WTC11 (cell line): ENCODE measurements at regions not wholly inside any gene's neighbourhood (a gene's known extent, or its start where the extent isn't known, plus 50 kb on each side); places are given as distances from the start of the nearest gene placed in this dataset.

ENCODE experiments used
- ATAC-seq: fragments of 200-7000 bp; cut with Tn5 transposase; 2 replicates; pipeline ENCODE4 v1.10.0; 2021; ENCODE audit warnings: mild to moderate bottlenecking, moderate library complexity
- CTCF ChIA-PET: fragments of 300-600 bp; sonication (Branson Sonifier 250); formaldehyde crosslinking; loops from one replicate; lab custom pipeline; 2021; ENCODE audit warnings: antibody characterized with exemption; lab: Charles Lee
- POLR2A ChIA-PET: fragments of 350-600 bp; sonication (Branson Sonifier 250); formaldehyde crosslinking; loops from one replicate; lab custom pipeline; 2021; ENCODE audit warnings: antibody characterized with exemption; lab: Charles Lee
- DNase-seq: peaks from one replicate; pipeline ENCODE4 v3.0.0; 2021; ENCODE audit warnings: low spot score
- H3K27ac Mint-ChIP-seq: 2 replicates; pipeline ENCODE4 v1.8.0; 2021; ENCODE audit warnings: mixed read lengths
- H3K27me3 Mint-ChIP-seq: 2 replicates; pipeline ENCODE4 v1.8.0; 2021; ENCODE audit warnings: low read depth, mild to moderate bottlenecking, moderate library complexity, mixed read lengths
- H3K36me3 Mint-ChIP-seq: 2 replicates; pipeline ENCODE4 v1.8.0; 2021; ENCODE audit warnings: mixed read lengths
- H3K4me1 Mint-ChIP-seq: 2 replicates; pipeline ENCODE4 v1.8.0; 2022; ENCODE audit warnings: mixed read lengths
- H3K4me3 Mint-ChIP-seq: 2 replicates; pipeline ENCODE4 v1.8.0; 2021; ENCODE audit warnings: mild to moderate bottlenecking, moderate library complexity, mixed read lengths
- H3K9me3 Mint-ChIP-seq: 2 replicates; pipeline ENCODE4 v1.8.0; 2021; ENCODE audit warnings: mixed read lengths
- ATF2 ChIP-seq: sonication (generic); formaldehyde crosslinking; IDR thresholded peaks from 2 replicates; pipeline ENCODE4 v1.8.1; 2022; ENCODE audit warnings: low read depth, missing genetic modification reagents, borderline replicate concordance
- ATF3 ChIP-seq: sonication (generic); formaldehyde crosslinking; conservative IDR thresholded peaks from 2 replicates; pipeline ENCODE4 v1.8.1; 2022; ENCODE audit warnings: mild to moderate bottlenecking, missing genetic modification reagents
- CBFB ChIP-seq: sonication (generic); formaldehyde crosslinking; IDR thresholded peaks from 2 replicates; pipeline ENCODE4 v1.8.1; 2022; ENCODE audit warnings: mild to moderate bottlenecking, low read depth, missing genetic modification reagents
- CREB1 ChIP-seq: sonication (generic); formaldehyde crosslinking; IDR thresholded peaks from 2 replicates; pipeline ENCODE4 v1.8.0; 2023; ENCODE audit warnings: mild to moderate bottlenecking, missing genetic modification reagents
- ELF4 ChIP-seq: sonication (generic); formaldehyde crosslinking; IDR thresholded peaks from 2 replicates; pipeline ENCODE4 v1.8.1; 2022; ENCODE audit warnings: low read depth, mild to moderate bottlenecking, moderate library complexity, missing genetic modification reagents
- FOXJ3 ChIP-seq: sonication (generic); formaldehyde crosslinking; IDR thresholded peaks from 2 replicates; pipeline ENCODE4 v1.9.0; 2021; ENCODE audit warnings: missing genetic modification reagents, mild to moderate bottlenecking, borderline replicate concordance
- FOXP1 ChIP-seq: sonication (generic); formaldehyde crosslinking; IDR thresholded peaks from 2 replicates; pipeline ENCODE4 v1.8.0; 2022; ENCODE audit warnings: missing genetic modification reagents, mild to moderate bottlenecking, moderate library complexity, borderline replicate concordance
- FOXP4 ChIP-seq: sonication (generic); formaldehyde crosslinking; IDR thresholded peaks from 2 replicates; pipeline ENCODE4 v1.8.0; 2022; ENCODE audit warnings: mild to moderate bottlenecking, missing genetic modification reagents
- GRHL2 ChIP-seq: fragments of 250-450 bp; sonication (Bioruptor Pico); IDR thresholded peaks from 2 replicates; pipeline ENCODE4 v1.8.0; 2022; ENCODE audit warnings: mild to moderate bottlenecking, moderate library complexity; ENCODE audit not compliant: insufficient replicate concordance, severe bottlenecking
- GTF2I ChIP-seq: fragments of 250-450 bp; sonication (Bioruptor Pico); conservative IDR thresholded peaks from 2 replicates; pipeline ENCODE4 v1.4.0; 2021; ENCODE audit warnings: mild to moderate bottlenecking
- HMGA2 ChIP-seq: fragments of 250-450 bp; sonication (Bioruptor Pico); IDR thresholded peaks from 2 replicates; pipeline ENCODE4 v1.4.0; 2021; ENCODE audit warnings: mild to moderate bottlenecking, moderate library complexity
- IRF2 ChIP-seq: sonication (generic); formaldehyde crosslinking; IDR thresholded peaks from 2 replicates; pipeline ENCODE4 v1.8.0; 2022; ENCODE audit warnings: low read depth, missing genetic modification reagents, borderline replicate concordance
- KAT7 ChIP-seq: sonication (generic); formaldehyde crosslinking; IDR thresholded peaks from 2 replicates; pipeline ENCODE4 v1.8.1; 2023; ENCODE audit warnings: missing genetic modification reagents, mild to moderate bottlenecking, borderline replicate concordance
- MXD4 ChIP-seq: fragments of 250-450 bp; sonication (Bioruptor Pico); IDR thresholded peaks from 2 replicates; pipeline ENCODE4 v1.8.0; 2021; ENCODE audit warnings: mild to moderate bottlenecking, moderate library complexity, borderline replicate concordance
- NFYB ChIP-seq: sonication (generic); formaldehyde crosslinking; conservative IDR thresholded peaks from 2 replicates; pipeline ENCODE4 v1.8.0; 2022; ENCODE audit warnings: low read depth, missing genetic modification reagents
- PRRX2 ChIP-seq: fragments of 250-450 bp; sonication (Bioruptor Pico); IDR thresholded peaks from 2 replicates; pipeline ENCODE4 v1.8.0; 2021; ENCODE audit warnings: mild to moderate bottlenecking
- SP1 ChIP-seq: sonication (generic); formaldehyde crosslinking; conservative IDR thresholded peaks from 2 replicates; pipeline ENCODE4 v1.8.1; 2022; ENCODE audit warnings: missing genetic modification reagents
- USF2 ChIP-seq: sonication (generic); formaldehyde crosslinking; IDR thresholded peaks from 2 replicates; pipeline ENCODE4 v1.8.1; 2023; ENCODE audit warnings: mild to moderate bottlenecking, missing genetic modification reagents, moderate library complexity
- ZBTB21 ChIP-seq: sonication (generic); formaldehyde crosslinking; IDR thresholded peaks from 2 replicates; pipeline ENCODE4 v1.8.1; 2023; ENCODE audit warnings: mild to moderate bottlenecking, missing genetic modification reagents, borderline replicate concordance
- ZNF263 ChIP-seq: sonication (generic); formaldehyde crosslinking; IDR thresholded peaks from 2 replicates; pipeline ENCODE4 v1.8.1; 2022; ENCODE audit warnings: low read depth, mild to moderate bottlenecking, moderate library complexity, missing genetic modification reagents
- ZNF396 ChIP-seq: fragments of 250-450 bp; sonication (Bioruptor Pico); IDR thresholded peaks from 2 replicates; pipeline ENCODE4 v1.8.0; 2021; ENCODE audit warnings: mild to moderate bottlenecking, moderate library complexity, borderline replicate concordance
- ZNF416 ChIP-seq: fragments of 250-450 bp; sonication (Bioruptor Pico); IDR thresholded peaks from 2 replicates; pipeline ENCODE4 v1.9.0; 2021; ENCODE audit warnings: mild to moderate bottlenecking, inconsistent platforms
- TF ChIP-seq, protein P1 (sequence below): sonication (generic); formaldehyde crosslinking; IDR thresholded peaks from 2 replicates; pipeline ENCODE4 v1.8.1; 2023; ENCODE audit warnings: mild to moderate bottlenecking, missing genetic modification reagents, moderate library complexity
- TF ChIP-seq, protein P2 (sequence below): sonication (generic); formaldehyde crosslinking; IDR thresholded peaks from 2 replicates; pipeline ENCODE4 v1.8.1; 2023; ENCODE audit warnings: mild to moderate bottlenecking, missing genetic modification reagents
- TF ChIP-seq, protein P3 (sequence below): sonication (generic); formaldehyde crosslinking; IDR thresholded peaks from 2 replicates; pipeline ENCODE4 v1.8.0; 2022; ENCODE audit warnings: mild to moderate bottlenecking, missing genetic modification reagents
- TF ChIP-seq, protein P4 (sequence below): sonication (generic); formaldehyde crosslinking; IDR thresholded peaks from 2 replicates; pipeline ENCODE4 v1.8.0; 2022; ENCODE audit warnings: mild to moderate bottlenecking, missing genetic modification reagents

- CTCF ChIA-PET = no interaction called here
- Mint-ChIP-seq H3K36me3 (no peaks in the 10 kb centered on the region), H3K9me3 (no peaks in the 10 kb centered on the region), H3K4me1 (peaks cover 13% of the 10 kb centered on the region), H3K27me3 (no peaks in the 10 kb centered on the region), H3K4me3 (no peak overlapping the region), H3K27ac (no peak overlapping the region)
- POLR2A ChIA-PET = no interaction called here
- DNase-seq = no peak
- no peak for ATAC-seq
- TF ChIP-seq KAT7 (no peak), MXD4 (CRISPR knock-in tag) (no peak), ZBTB21 (CRISPR knock-in tag) (no peak), ATF3 (CRISPR knock-in tag) (no peak), CBFB (CRISPR knock-in tag) (no peak), IRF2 (CRISPR knock-in tag) (no peak)
- TF ChIP-seq, protein P1, sequence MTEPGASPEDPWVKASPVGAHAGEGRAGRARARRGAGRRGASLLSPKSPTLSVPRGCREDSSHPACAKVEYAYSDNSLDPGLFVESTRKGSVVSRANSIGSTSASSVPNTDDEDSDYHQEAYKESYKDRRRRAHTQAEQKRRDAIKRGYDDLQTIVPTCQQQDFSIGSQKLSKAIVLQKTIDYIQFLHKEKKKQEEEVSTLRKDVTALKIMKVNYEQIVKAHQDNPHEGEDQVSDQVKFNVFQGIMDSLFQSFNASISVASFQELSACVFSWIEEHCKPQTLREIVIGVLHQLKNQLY = no peak
Observed at GRCh38 chr4:111215755-111216154, 592.9 kb upstream of the PITX2 start.

DNA sequence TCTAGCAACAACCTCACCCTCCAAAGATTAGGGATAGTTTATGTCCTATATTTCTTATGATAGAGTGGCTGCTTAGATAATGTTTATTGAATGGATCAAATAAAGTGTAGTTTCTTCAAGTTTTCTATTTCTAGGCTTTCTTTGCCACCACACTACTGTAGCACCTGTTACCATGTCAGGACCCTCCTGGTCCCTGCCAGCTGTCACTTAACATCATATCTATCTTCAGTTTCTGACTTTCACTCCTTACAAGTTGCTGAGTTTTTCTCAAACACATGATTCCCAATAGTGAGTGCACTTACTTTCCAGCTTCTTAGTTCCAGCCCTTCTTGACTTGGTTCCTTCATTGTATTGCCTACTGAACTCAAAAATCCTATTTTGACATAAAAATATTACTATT is 593.9 kb upstream of the PITX2 start:
- H3K27me3 Mint-ChIP-seq = no peaks in the 10 kb centered on the region
- H3K4me3 Mint-ChIP-seq = no peak overlapping the region
- ATAC-seq = no peak
- POLR2A ChIA-PET = no interaction called here
- no peak for TF ChIP-seq CBFB (CRISPR knock-in tag)
- no peak for TF ChIP-seq ZBTB21 (CRISPR knock-in tag)
- TF ChIP-seq HMGA2 (CRISPR knock-in tag) = no peak
- TF ChIP-seq ATF2 (CRISPR knock-in tag) = no peak
- TF ChIP-seq, protein P2, sequence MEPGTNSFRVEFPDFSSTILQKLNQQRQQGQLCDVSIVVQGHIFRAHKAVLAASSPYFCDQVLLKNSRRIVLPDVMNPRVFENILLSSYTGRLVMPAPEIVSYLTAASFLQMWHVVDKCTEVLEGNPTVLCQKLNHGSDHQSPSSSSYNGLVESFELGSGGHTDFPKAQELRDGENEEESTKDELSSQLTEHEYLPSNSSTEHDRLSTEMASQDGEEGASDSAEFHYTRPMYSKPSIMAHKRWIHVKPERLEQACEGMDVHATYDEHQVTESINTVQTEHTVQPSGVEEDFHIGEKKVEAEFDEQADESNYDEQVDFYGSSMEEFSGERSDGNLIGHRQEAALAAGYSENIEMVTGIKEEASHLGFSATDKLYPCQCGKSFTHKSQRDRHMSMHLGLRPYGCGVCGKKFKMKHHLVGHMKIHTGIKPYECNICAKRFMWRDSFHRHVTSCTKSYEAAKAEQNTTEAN = no peak
- no peak for TF ChIP-seq GTF2I (CRISPR knock-in tag)
- TF ChIP-seq FOXP1 (CRISPR knock-in tag) = no peak
- no peak for TF ChIP-seq ZNF396 (CRISPR knock-in tag)
- no peak for TF ChIP-seq FOXJ3 (CRISPR knock-in tag)
- TF ChIP-seq USF2 = no peak
- TF ChIP-seq GRHL2 (CRISPR knock-in tag) = no peak
- no peak for TF ChIP-seq NFYB (CRISPR knock-in tag)
- TF ChIP-seq CREB1 = no peak
- TF ChIP-seq, all 79 proteins: peak for 0
- H3K4me1 Mint-ChIP-seq = peaks cover 9% of the 10 kb centered on the region
- H3K36me3 Mint-ChIP-seq = no peaks in the 10 kb centered on the region
- H3K9me3 Mint-ChIP-seq = no peaks in the 10 kb centered on the region
- DNase-seq = no peak
- CTCF ChIA-PET = no interaction called here
- no peak overlapping the region for H3K27ac Mint-ChIP-seq

GRCh38 chr4:111221371-111221770 is 598.5 kb upstream of the PITX2 start:
- no peaks in the 10 kb centered on the region for H3K27me3 Mint-ChIP-seq
- POLR2A ChIA-PET = no interaction called here
- no peaks in the 10 kb centered on the region for H3K36me3 Mint-ChIP-seq
- no peak overlapping the region for H3K4me3 Mint-ChIP-seq
- ATAC-seq (no peak), DNase-seq (no peak)
- peaks cover 16% of the 10 kb centered on the region for H3K4me1 Mint-ChIP-seq
- no peaks in the 10 kb centered on the region for H3K9me3 Mint-ChIP-seq
- H3K27ac Mint-ChIP-seq = no peak overlapping the region
- CTCF ChIA-PET = no interaction called here
- TF ChIP-seq SP1 (CRISPR knock-in tag) (no peak), ELF4 (CRISPR knock-in tag) (no peak), PRRX2 (CRISPR knock-in tag) (no peak), ZNF263 (CRISPR knock-in tag) (no peak), ZNF396 (CRISPR knock-in tag) (no peak), FOXP1 (CRISPR knock-in tag) (no peak), ZNF416 (no peak), FOXP4 (CRISPR knock-in tag) (no peak), NFYB (CRISPR knock-in tag) (no peak)
- TF ChIP-seq, protein P3, sequence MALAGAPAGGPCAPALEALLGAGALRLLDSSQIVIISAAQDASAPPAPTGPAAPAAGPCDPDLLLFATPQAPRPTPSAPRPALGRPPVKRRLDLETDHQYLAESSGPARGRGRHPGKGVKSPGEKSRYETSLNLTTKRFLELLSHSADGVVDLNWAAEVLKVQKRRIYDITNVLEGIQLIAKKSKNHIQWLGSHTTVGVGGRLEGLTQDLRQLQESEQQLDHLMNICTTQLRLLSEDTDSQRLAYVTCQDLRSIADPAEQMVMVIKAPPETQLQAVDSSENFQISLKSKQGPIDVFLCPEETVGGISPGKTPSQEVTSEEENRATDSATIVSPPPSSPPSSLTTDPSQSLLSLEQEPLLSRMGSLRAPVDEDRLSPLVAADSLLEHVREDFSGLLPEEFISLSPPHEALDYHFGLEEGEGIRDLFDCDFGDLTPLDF = no peak
- TF ChIP-seq, protein P4, sequence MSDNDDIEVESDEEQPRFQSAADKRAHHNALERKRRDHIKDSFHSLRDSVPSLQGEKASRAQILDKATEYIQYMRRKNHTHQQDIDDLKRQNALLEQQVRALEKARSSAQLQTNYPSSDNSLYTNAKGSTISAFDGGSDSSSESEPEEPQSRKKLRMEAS (CRISPR knock-in tag) = no peak
